Fibroblast of lung (primary cell): ENCODE measurements at regions not wholly inside any gene's neighbourhood (a gene's known extent, or its start where the extent isn't known, plus 50 kb on each side); places are given as distances from the start of the nearest gene placed in this dataset.

ENCODE experiments used
- DNase-seq, 2 donors: peaks; one replicate each; pipeline versions ENCODE4 v3.0.0 to v3.0.0-alpha.2; 2010; ENCODE audit warnings: low read depth in 2 of 2
- H2AFZ ChIP-seq: 2 replicates; pipeline ENCODE4 v1.5.1; 2012; ENCODE audit warnings: low read length, control low read depth, inconsistent platforms
- H3K27ac ChIP-seq: 2 replicates; pipeline ENCODE4 v1.5.1; 2011; ENCODE audit warnings: low read length, control low read depth; ENCODE audit not compliant: insufficient read depth
- H3K27me3 ChIP-seq: 2 replicates; pipeline ENCODE4 v1.5.1; 2011; ENCODE audit warnings: mild to moderate bottlenecking, low read length; ENCODE audit not compliant: control insufficient read depth, insufficient read depth
- H3K36me3 ChIP-seq: 2 replicates; pipeline ENCODE4 v1.5.1; 2011; ENCODE audit warnings: low read length; ENCODE audit not compliant: control insufficient read depth, insufficient read depth
- H3K4me1 ChIP-seq: 2 replicates; pipeline ENCODE4 v1.5.1; 2011; ENCODE audit warnings: low read length; ENCODE audit not compliant: control insufficient read depth, insufficient read depth; ENCODE audit errors: extremely low read depth
- H3K4me2 ChIP-seq: 2 replicates; pipeline ENCODE4 v1.5.1; 2011; ENCODE audit warnings: low read length, control low read depth; ENCODE audit not compliant: insufficient read depth; ENCODE audit errors: extremely low read depth
- H3K4me3 ChIP-seq, 4 experiments: fragments of 200-600 bp in 1 of 4; sonication (generic) in 1 of 4; replicated peaks in 1 of 4; 2 replicates each; pipeline ENCODE4 v1.5.1; 2011 to 2016; ENCODE audit warnings: low read length in 4 of 4, low read depth in 3 of 4, mild to moderate bottlenecking in 3 of 4, control low read depth in 2 of 4, inconsistent platforms in 1 of 4, mixed read lengths in 1 of 4; ENCODE audit not compliant: insufficient read depth in 1 of 4; ENCODE audit errors: control extremely low read depth in 1 of 4
- H3K79me2 ChIP-seq: 2 replicates; pipeline ENCODE4 v1.5.1; 2012; ENCODE audit warnings: mild to moderate bottlenecking, low read length, inconsistent platforms; ENCODE audit not compliant: control insufficient read depth, insufficient read depth
- H3K9ac ChIP-seq: 2 replicates; pipeline ENCODE4 v1.5.1; 2011; ENCODE audit warnings: mild to moderate bottlenecking, low read length, control low read depth; ENCODE audit not compliant: insufficient read depth
- H3K9me3 ChIP-seq: 2 replicates; pipeline ENCODE4 v1.5.1; 2012; ENCODE audit warnings: low read depth, low read length; ENCODE audit not compliant: control insufficient read depth, insufficient read depth
- H4K20me1 ChIP-seq: 2 replicates; pipeline ENCODE4 v1.5.1; 2011; ENCODE audit warnings: low read length; ENCODE audit not compliant: control insufficient read depth, insufficient read depth; ENCODE audit errors: extremely low read depth
- CTCF ChIP-seq, 2 donors: IDR thresholded peaks in 1 of 2; conservative IDR thresholded peaks in 1 of 2; 1 replicate in 1 of 2; 2 replicates in 1 of 2; pipeline ENCODE4 v1.5.1; 2011 to 2012; ENCODE audit warnings: low read length in 2 of 2, control low read depth in 1 of 2, inconsistent platforms in 1 of 2, low read depth in 1 of 2, mild to moderate bottlenecking in 1 of 2
- EZH2 ChIP-seq: IDR thresholded peaks from 2 replicates; pipeline ENCODE4 v1.5.1; 2012; ENCODE audit warnings: low read length, control low read depth, mild to moderate bottlenecking; ENCODE audit errors: missing control alignments

GRCh38 chr13:80577926-80578670 lies 237.2 kb upstream of the SPRY2 start:
- Histone ChIP-seq H3K27me3 (no peaks in the 10 kb centered on the region), H4K20me1 (no peaks in the 10 kb centered on the region), H3K4me1 (no peaks in the 10 kb centered on the region), H3K9me3 (no peaks in the 10 kb centered on the region), H3K4me2 (no peak overlapping the region), H3K79me2 (no peaks in the 10 kb centered on the region), H3K4me3 (no peak overlapping the region), H3K27ac (no peak overlapping the region), H2AFZ (no peak overlapping the region), H3K9ac (no peak overlapping the region), H3K36me3 (no peaks in the 10 kb centered on the region)
- no peak for DNase-seq
- TF ChIP-seq EZH2 (no peak), CTCF (conservative IDR thresholded peaks at IDR 0.05 in 1 of 2, IDR thresholded peaks at IDR 0.05 in 1 of 2; ENCODE audit: low read depth in 1 of 2, low read length in 2 of 2) (no peak)

- DNase-seq = no peak
- Histone ChIP-seq H3K79me2 (no peaks in the 10 kb centered on the region), H3K4me2 (no peak overlapping the region), H2AFZ (no peak overlapping the region), H3K9me3 (no peaks in the 10 kb centered on the region), H3K27me3 (no peaks in the 10 kb centered on the region), H3K27ac (no peak overlapping the region), H4K20me1 (no peaks in the 10 kb centered on the region), H3K4me3 (no peak overlapping the region), H3K4me1 (no peaks in the 10 kb centered on the region), H3K36me3 (no peaks in the 10 kb centered on the region), H3K9ac (no peak overlapping the region)
- no peak for TF ChIP-seq EZH2
- TF ChIP-seq CTCF (conservative IDR thresholded peaks at IDR 0.05 in 1 of 2, IDR thresholded peaks at IDR 0.05 in 1 of 2; ENCODE audit: low read depth in 1 of 2, low read length in 2 of 2) = no peak
Measured at GRCh38 chr13:80577285-80577684, 236.4 kb upstream of the SPRY2 start.

GRCh38 chr13:80574113-80574850 lies 233.4 kb upstream of the SPRY2 start:
- peak in 1 of 2 donors; percentile 51 for DNase-seq
- H3K9me3 ChIP-seq = no peaks in the 10 kb centered on the region
- no peaks in the 10 kb centered on the region for H3K4me1 ChIP-seq
- no peaks in the 10 kb centered on the region for H3K36me3 ChIP-seq
- TF ChIP-seq EZH2 = no peak
- no peak for TF ChIP-seq CTCF (conservative IDR thresholded peaks at IDR 0.05 in 1 of 2, IDR thresholded peaks at IDR 0.05 in 1 of 2; ENCODE audit: low read depth in 1 of 2, low read length in 2 of 2)
- no peak overlapping the region for H3K4me2 ChIP-seq
- no peak overlapping the region for H2AFZ ChIP-seq
- no peak overlapping the region for H3K9ac ChIP-seq
- no peak overlapping the region for H3K27ac ChIP-seq
- no peaks in the 10 kb centered on the region for H3K27me3 ChIP-seq
- no peaks in the 10 kb centered on the region for H4K20me1 ChIP-seq
- no peak overlapping the region for H3K4me3 ChIP-seq
- H3K79me2 ChIP-seq = no peaks in the 10 kb centered on the region
